ENCODE measurements at regions not wholly inside any gene's neighbourhood (a gene's known extent, or its start where the extent isn't known, plus 50 kb on each side); places are given as distances from the start of the nearest gene placed in this dataset.
A peak's percentile ranks its signal among the peaks of the same experiment; 100 is the strongest.

DNA sequence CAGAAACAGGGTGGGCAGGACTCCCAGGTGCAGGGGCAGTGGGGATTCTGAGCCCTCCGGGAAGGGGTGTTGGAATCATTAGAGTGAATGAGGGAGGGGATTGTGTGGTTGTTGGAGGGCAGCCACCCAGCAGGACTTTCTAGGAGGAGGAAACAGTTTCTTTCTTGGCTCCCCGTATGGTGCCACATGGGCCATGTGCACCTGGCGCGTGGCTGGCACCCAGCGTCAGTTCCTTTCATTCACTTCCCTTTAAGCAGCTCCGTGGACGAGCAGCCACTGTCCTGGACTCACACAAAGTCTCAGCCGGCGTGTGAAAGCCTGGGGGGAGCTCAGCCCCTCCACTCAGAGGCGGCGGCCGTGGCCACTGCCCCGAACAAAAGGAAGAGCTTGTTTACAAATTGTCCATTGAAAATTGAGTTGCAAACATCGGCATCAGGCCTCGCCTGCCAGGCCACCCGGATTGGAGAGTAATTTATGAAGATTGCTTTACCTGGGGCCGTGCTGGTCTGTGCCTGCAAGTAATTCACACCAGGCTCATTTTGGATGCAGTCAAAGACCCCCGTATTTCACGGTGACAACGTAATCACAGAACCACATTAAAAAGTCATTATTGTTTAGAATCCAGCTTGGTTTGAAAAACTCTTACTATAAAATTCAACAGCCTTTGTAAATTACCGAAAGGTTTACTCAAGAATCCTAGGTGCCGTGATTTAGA is 101.7 kb upstream of the C14orf180 start:
- 71% methylated on average over 22 of the region's 22 CpGs for WGBS
- peaks cover 0 to 8% (median 3%) of the 10 kb centered on the region in 4 donors for H3K9me3 ChIP-seq (ENCODE audit: control insufficient read depth in 4 of 4, low read length in 3 of 4)

DNA sequence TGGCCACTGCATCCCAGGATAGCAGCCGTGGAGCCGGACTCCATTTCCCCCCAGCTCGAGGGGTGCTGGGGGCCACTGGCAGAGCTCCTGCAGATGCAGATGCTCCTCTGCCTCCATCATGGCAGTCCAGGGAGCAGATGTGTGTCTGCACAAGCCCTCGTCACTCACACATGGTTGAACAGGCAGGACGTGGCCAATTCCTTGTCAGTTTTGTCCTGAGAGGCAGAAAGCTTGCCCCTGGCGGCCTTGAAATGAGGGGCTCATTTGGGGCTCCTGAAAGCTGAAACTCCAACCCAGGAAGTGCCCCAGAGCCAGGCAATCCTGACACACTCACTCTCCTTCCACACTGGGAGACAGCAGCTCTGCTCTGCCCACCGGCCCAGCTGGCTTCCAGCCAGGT is 100.9 kb upstream of the C14orf180 start:
- DNase-seq (ENCODE audit: low spot score), result no peak
- Histone ChIP-seq H3K27ac (ENCODE audit: low read depth in 1 of 2, low read length in 2 of 2) (no peak overlapping the region), H3K36me3 (ENCODE audit: control insufficient read depth in 4 of 4, insufficient read depth in 3 of 4, low read depth in 1 of 4, low read length in 3 of 4) (no peaks in the 10 kb centered on the region), H3K4me1 (ENCODE audit: control insufficient read depth in 4 of 4, insufficient read depth in 4 of 4, low read length in 3 of 4) (no peaks in the 10 kb centered on the region), H3K9me3 (ENCODE audit: control insufficient read depth in 4 of 4, low read length in 3 of 4) (peaks cover 0 to 8% (median 3%) of the 10 kb centered on the region in 4 donors), H3K4me3 (ENCODE audit: low read depth in 1 of 3, low read length in 3 of 3) (no peak overlapping the region), H3K9ac (ENCODE audit: low read depth in 1 of 2, low read length in 2 of 2) (no peak overlapping the region), H3K27me3 (ENCODE audit: control insufficient read depth in 4 of 4, insufficient read depth in 4 of 4, low read length in 3 of 4) (peaks cover 0 to 5% (median 0%) of the 10 kb centered on the region in 4 donors)
- TF ChIP-seq NR2F2 (IDR thresholded peaks at IDR 0.05) (no peak), FOXA2 (IDR thresholded peaks at IDR 0.05) (no peak), SP1 (IDR thresholded peaks at IDR 0.05) (no peak), JUND (IDR thresholded peaks at IDR 0.05) (no peak), GABPA (IDR thresholded peaks at IDR 0.05 in 1 of 2, conservative IDR thresholded peaks at IDR 0.05 in 1 of 2) (no peak), RAD21 (IDR thresholded peaks at IDR 0.05) (no peak), HNF4G (IDR thresholded peaks at IDR 0.05) (no peak)
- TF ChIP-seq, protein P1, sequence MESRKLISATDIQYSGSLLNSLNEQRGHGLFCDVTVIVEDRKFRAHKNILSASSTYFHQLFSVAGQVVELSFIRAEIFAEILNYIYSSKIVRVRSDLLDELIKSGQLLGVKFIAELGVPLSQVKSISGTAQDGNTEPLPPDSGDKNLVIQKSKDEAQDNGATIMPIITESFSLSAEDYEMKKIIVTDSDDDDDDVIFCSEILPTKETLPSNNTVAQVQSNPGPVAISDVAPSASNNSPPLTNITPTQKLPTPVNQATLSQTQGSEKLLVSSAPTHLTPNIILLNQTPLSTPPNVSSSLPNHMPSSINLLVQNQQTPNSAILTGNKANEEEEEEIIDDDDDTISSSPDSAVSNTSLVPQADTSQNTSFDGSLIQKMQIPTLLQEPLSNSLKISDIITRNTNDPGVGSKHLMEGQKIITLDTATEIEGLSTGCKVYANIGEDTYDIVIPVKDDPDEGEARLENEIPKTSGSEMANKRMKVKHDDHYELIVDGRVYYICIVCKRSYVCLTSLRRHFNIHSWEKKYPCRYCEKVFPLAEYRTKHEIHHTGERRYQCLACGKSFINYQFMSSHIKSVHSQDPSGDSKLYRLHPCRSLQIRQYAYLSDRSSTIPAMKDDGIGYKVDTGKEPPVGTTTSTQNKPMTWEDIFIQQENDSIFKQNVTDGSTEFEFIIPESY (IDR thresholded peaks at IDR 0.05), result no peak
- WGBS, result 70% methylated on average over 7 of the region's 7 CpGs

More for the DNA sequence above, 101.7 kb upstream of the C14orf180 start:
- H3K4me3 ChIP-seq (ENCODE audit: low read depth in 1 of 3, low read length in 3 of 3), result no peak overlapping the region
- no peak for DNase-seq (ENCODE audit: low spot score)
- H3K27ac ChIP-seq (ENCODE audit: low read depth in 1 of 2, low read length in 2 of 2), result no peak overlapping the region
- H3K27me3 ChIP-seq (ENCODE audit: control insufficient read depth in 4 of 4, insufficient read depth in 4 of 4, low read length in 3 of 4), result peaks cover 0 to 2% (median 0%) of the 10 kb centered on the region in 4 donors
- no peak overlapping the region for H3K9ac ChIP-seq (ENCODE audit: low read depth in 1 of 2, low read length in 2 of 2)
- H3K36me3 ChIP-seq (ENCODE audit: control insufficient read depth in 4 of 4, insufficient read depth in 3 of 4, low read depth in 1 of 4, low read length in 3 of 4), result no peaks in the 10 kb centered on the region
- H3K4me1 ChIP-seq (ENCODE audit: control insufficient read depth in 4 of 4, insufficient read depth in 4 of 4, low read length in 3 of 4), result no peaks in the 10 kb centered on the region
- TF ChIP-seq, protein P2, sequence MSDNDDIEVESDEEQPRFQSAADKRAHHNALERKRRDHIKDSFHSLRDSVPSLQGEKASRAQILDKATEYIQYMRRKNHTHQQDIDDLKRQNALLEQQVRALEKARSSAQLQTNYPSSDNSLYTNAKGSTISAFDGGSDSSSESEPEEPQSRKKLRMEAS (IDR thresholded peaks at IDR 0.05), result no peak
- TF ChIP-seq YY1 (IDR thresholded peaks at IDR 0.05) (no peak), EGR1 (IDR thresholded peaks at IDR 0.05; ENCODE audit: low read depth in 2 of 2) (no peak), HNF4G (IDR thresholded peaks at IDR 0.05) (no peak)
- TF ChIP-seq, protein P3, sequence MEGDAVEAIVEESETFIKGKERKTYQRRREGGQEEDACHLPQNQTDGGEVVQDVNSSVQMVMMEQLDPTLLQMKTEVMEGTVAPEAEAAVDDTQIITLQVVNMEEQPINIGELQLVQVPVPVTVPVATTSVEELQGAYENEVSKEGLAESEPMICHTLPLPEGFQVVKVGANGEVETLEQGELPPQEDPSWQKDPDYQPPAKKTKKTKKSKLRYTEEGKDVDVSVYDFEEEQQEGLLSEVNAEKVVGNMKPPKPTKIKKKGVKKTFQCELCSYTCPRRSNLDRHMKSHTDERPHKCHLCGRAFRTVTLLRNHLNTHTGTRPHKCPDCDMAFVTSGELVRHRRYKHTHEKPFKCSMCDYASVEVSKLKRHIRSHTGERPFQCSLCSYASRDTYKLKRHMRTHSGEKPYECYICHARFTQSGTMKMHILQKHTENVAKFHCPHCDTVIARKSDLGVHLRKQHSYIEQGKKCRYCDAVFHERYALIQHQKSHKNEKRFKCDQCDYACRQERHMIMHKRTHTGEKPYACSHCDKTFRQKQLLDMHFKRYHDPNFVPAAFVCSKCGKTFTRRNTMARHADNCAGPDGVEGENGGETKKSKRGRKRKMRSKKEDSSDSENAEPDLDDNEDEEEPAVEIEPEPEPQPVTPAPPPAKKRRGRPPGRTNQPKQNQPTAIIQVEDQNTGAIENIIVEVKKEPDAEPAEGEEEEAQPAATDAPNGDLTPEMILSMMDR (IDR thresholded peaks at IDR 0.05; ENCODE audit: low read depth, low read length, missing input control), result no peak

DNA sequence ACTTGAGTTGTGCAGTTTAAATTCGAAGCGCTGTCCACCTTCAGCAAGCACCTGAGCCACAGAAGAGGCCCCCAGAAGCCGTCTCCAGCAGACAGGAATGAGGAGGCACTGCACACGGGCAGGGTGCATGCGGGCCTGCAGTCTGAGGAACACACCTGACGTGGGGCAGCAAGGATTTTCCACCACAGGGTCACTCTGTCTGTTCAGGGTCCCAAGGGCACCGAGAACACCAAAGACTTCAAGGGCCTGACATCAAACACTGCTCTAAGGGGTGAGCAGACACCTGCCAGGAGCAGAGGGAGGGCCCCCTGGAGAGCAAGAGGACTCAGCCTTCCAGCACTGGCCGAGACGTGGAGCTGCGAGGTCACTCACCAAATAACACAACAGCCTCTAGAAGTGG is 99.7 kb upstream of the C14orf180 start:
- Histone ChIP-seq H3K27me3 (ENCODE audit: control insufficient read depth in 4 of 4, insufficient read depth in 4 of 4, low read length in 3 of 4) (peaks cover 0 to 5% (median 0%) of the 10 kb centered on the region in 4 donors), H3K9me3 (ENCODE audit: control insufficient read depth in 4 of 4, low read length in 3 of 4) (peaks cover 0 to 8% (median 3%) of the 10 kb centered on the region in 4 donors), H3K4me1 (ENCODE audit: control insufficient read depth in 4 of 4, insufficient read depth in 4 of 4, low read length in 3 of 4) (no peaks in the 10 kb centered on the region), H3K27ac (ENCODE audit: low read depth in 1 of 2, low read length in 2 of 2) (no peak overlapping the region), H3K9ac (ENCODE audit: low read depth in 1 of 2, low read length in 2 of 2) (no peak overlapping the region), H3K4me3 (ENCODE audit: low read depth in 1 of 3, low read length in 3 of 3) (no peak overlapping the region), H3K36me3 (ENCODE audit: control insufficient read depth in 4 of 4, insufficient read depth in 3 of 4, low read depth in 1 of 4, low read length in 3 of 4) (no peaks in the 10 kb centered on the region)
- 79% methylated on average over 10 of the region's 10 CpGs for WGBS
- no peak for TF ChIP-seq FOXA2 (IDR thresholded peaks at IDR 0.05)
- TF ChIP-seq FOXA1 (IDR thresholded peaks at IDR 0.05), result no peak
- no peak for TF ChIP-seq GABPA (IDR thresholded peaks at IDR 0.05 in 1 of 2, conservative IDR thresholded peaks at IDR 0.05 in 1 of 2)
- TF ChIP-seq HNF4G (IDR thresholded peaks at IDR 0.05), result no peak
- no peak for TF ChIP-seq NR2F2 (IDR thresholded peaks at IDR 0.05)
- no peak for TF ChIP-seq SP1 (IDR thresholded peaks at IDR 0.05)
- peak; percentile 27 for DNase-seq (ENCODE audit: low spot score)
